ENCODE measurements at regions not wholly inside any gene's neighbourhood (a gene's known extent, or its start where the extent isn't known, plus 50 kb on each side); places are given as distances from the start of the nearest gene placed in this dataset.

DNA sequence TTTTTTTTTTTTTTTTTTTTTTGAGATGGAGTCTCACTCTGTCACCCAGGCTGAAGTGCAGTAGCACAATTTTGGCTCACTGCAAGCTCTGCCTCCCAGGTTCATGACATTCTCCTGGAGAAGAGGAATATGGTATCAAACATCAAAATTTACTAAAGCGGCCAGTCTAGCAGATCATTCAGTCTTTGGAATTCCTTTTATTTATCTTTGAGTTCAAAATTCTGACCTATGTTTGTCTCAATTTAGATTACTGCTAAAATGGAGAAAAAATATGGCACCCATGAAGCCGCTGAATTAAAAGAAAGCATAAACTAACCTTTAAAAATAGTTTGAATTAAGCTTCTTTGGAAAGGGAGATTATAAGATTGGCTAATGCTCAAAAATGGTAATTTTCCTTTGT is 64.5 kb upstream of the EGLN3 start:
- H3K79me2 ChIP-seq (ENCODE audit: control insufficient read depth, insufficient read depth, low read length): no peaks in the 10 kb centered on the region
- H3K9ac ChIP-seq (ENCODE audit: control insufficient read depth, extremely low read depth, insufficient read depth, low read length): no peak overlapping the region
- DNase-seq (ENCODE audit: low read depth, low spot score): no peak
- dilution Hi-C loops (cut with MboI; ENCODE audit: extremely low pct_ligation_motif_present, low sequenced_read_pairs): no loop called here
- no peak overlapping the region for H3K4me3 ChIP-seq (ENCODE audit: control insufficient read depth in 2 of 3, extremely low read depth in 1 of 3, insufficient read depth in 2 of 3, low read depth in 1 of 3, low read length in 3 of 3)
- no peaks in the 10 kb centered on the region for H3K4me1 ChIP-seq (ENCODE audit: control insufficient read depth, extremely low read depth, insufficient read depth, low read length)
- no peak overlapping the region for H2AFZ ChIP-seq (ENCODE audit: control insufficient read depth, low read length)
- no peak overlapping the region for H3K27ac ChIP-seq (ENCODE audit: control insufficient read depth, insufficient read depth, low read length)
- TF ChIP-seq EZH2 (IDR thresholded peaks at IDR 0.05; ENCODE audit: low read length) (no peak), CTCF (optimal IDR thresholded peaks at IDR 0.05 in 1 of 3, IDR thresholded peaks at IDR 0.05 in 1 of 3, conservative IDR thresholded peaks at IDR 0.05 in 1 of 3; ENCODE audit: extremely low read depth in 1 of 3, insufficient read depth in 2 of 3, low read length in 3 of 3) (no peak)
- H3K4me2 ChIP-seq (ENCODE audit: control insufficient read depth, extremely low read depth, insufficient read depth, low read depth, low read length): no peak overlapping the region
- H3K27me3 ChIP-seq (ENCODE audit: control insufficient read depth, extremely low read depth, insufficient read depth, low read length): no peaks in the 10 kb centered on the region
- H3K9me3 ChIP-seq (ENCODE audit: control insufficient read depth, low read depth, low read length): no peaks in the 10 kb centered on the region
- no peaks in the 10 kb centered on the region for H4K20me1 ChIP-seq (ENCODE audit: control insufficient read depth, extremely low read depth, insufficient read depth, low read length)
- no peak for FAIRE-seq
- H3K36me3 ChIP-seq (ENCODE audit: control insufficient read depth in 2 of 2, extremely low read depth in 1 of 2, insufficient read depth in 2 of 2, low read length in 2 of 2): no peaks in the 10 kb centered on the region
- H3K9me1 ChIP-seq (ENCODE audit: control insufficient read depth, extremely low read depth, insufficient read depth, low read length): no peaks in the 10 kb centered on the region

DNA sequence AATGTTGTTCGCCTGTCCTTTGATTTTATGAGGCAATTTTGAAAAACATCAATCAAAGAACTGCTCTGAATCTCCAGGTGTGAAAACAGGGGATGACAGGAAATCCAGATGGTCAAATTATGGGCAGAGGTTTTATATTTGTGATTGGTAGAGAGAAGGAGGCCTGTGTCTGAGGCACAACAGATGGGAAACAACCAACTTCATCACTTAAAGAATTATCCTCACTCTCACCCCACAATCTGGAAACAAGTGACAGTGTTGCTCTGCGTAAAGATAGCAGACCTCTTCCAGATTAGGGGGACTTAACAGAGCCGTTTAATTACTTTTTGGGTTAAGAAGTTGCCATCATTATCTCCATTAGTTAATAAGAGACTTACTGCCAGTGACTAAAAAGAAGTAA is 64.1 kb upstream of the EGLN3 start:
- H3K36me3 ChIP-seq (ENCODE audit: control insufficient read depth in 2 of 2, extremely low read depth in 1 of 2, insufficient read depth in 2 of 2, low read length in 2 of 2): no peaks in the 10 kb centered on the region
- no peak overlapping the region for H2AFZ ChIP-seq (ENCODE audit: control insufficient read depth, low read length)
- no peaks in the 10 kb centered on the region for H3K9me1 ChIP-seq (ENCODE audit: control insufficient read depth, extremely low read depth, insufficient read depth, low read length)
- no peaks in the 10 kb centered on the region for H3K4me1 ChIP-seq (ENCODE audit: control insufficient read depth, extremely low read depth, insufficient read depth, low read length)
- no peaks in the 10 kb centered on the region for H4K20me1 ChIP-seq (ENCODE audit: control insufficient read depth, extremely low read depth, insufficient read depth, low read length)
- H3K27ac ChIP-seq (ENCODE audit: control insufficient read depth, insufficient read depth, low read length): no peak overlapping the region
- FAIRE-seq: no peak
- dilution Hi-C loops (cut with MboI; ENCODE audit: extremely low pct_ligation_motif_present, low sequenced_read_pairs): no loop called here
- H3K9ac ChIP-seq (ENCODE audit: control insufficient read depth, extremely low read depth, insufficient read depth, low read length): no peak overlapping the region
- DNase-seq (ENCODE audit: low read depth, low spot score): no peak
- no peak overlapping the region for H3K4me2 ChIP-seq (ENCODE audit: control insufficient read depth, extremely low read depth, insufficient read depth, low read depth, low read length)
- H3K79me2 ChIP-seq (ENCODE audit: control insufficient read depth, insufficient read depth, low read length): no peaks in the 10 kb centered on the region
- no peaks in the 10 kb centered on the region for H3K9me3 ChIP-seq (ENCODE audit: control insufficient read depth, low read depth, low read length)
- no peak for TF ChIP-seq EZH2 (IDR thresholded peaks at IDR 0.05; ENCODE audit: low read length)
- no peak for TF ChIP-seq CTCF (optimal IDR thresholded peaks at IDR 0.05 in 1 of 3, IDR thresholded peaks at IDR 0.05 in 1 of 3, conservative IDR thresholded peaks at IDR 0.05 in 1 of 3; ENCODE audit: extremely low read depth in 1 of 3, insufficient read depth in 2 of 3, low read length in 3 of 3)
- H3K4me3 ChIP-seq (ENCODE audit: control insufficient read depth in 2 of 3, extremely low read depth in 1 of 3, insufficient read depth in 2 of 3, low read depth in 1 of 3, low read length in 3 of 3): no peak overlapping the region
- no peaks in the 10 kb centered on the region for H3K27me3 ChIP-seq (ENCODE audit: control insufficient read depth, extremely low read depth, insufficient read depth, low read length)

All from keratinocyte (primary cell).